Trophoblast cell (in vitro differentiated cells and primary cell): ENCODE measurements at regions not wholly inside any gene's neighbourhood (a gene's known extent, or its start where the extent isn't known, plus 50 kb on each side); places are given as distances from the start of the nearest gene placed in this dataset.

Experiments
- DNase-seq, 2 donors: peaks; one replicate each; pipeline ENCODE4 v3.0.0-alpha.2; 2016
- H2AFZ ChIP-seq: 2 replicates; pipeline ENCODE4 v1.6.1; 2013; ENCODE audit warnings: low read length, moderate library complexity, mild to moderate bottlenecking; ENCODE audit not compliant: insufficient read depth, poor library complexity
- H2AK5ac ChIP-seq: 2 replicates; pipeline ENCODE4 v1.6.1; 2013; ENCODE audit warnings: mild to moderate bottlenecking, low read length
- H2BK120ac ChIP-seq: 2 replicates; pipeline ENCODE4 v1.6.1; 2013; ENCODE audit warnings: low read length, mild to moderate bottlenecking, moderate library complexity; ENCODE audit not compliant: insufficient read depth, poor library complexity
- H2BK12ac ChIP-seq: 2 replicates; pipeline ENCODE4 v1.6.1; 2013; ENCODE audit warnings: mild to moderate bottlenecking, low read length, moderate library complexity
- H2BK5ac ChIP-seq: 2 replicates; pipeline ENCODE4 v1.6.1; 2013; ENCODE audit warnings: low read length, low read depth, moderate library complexity, mild to moderate bottlenecking; ENCODE audit not compliant: poor library complexity
- H3K14ac ChIP-seq: 2 replicates; pipeline ENCODE4 v1.6.1; 2013; ENCODE audit warnings: mild to moderate bottlenecking, low read length
- H3K18ac ChIP-seq: 2 replicates; pipeline ENCODE4 v1.6.1; 2013; ENCODE audit warnings: mild to moderate bottlenecking, low read length
- H3K23ac ChIP-seq: 2 replicates; pipeline ENCODE4 v1.6.1; 2013; ENCODE audit warnings: low read length
- H3K27ac ChIP-seq: 2 replicates; pipeline ENCODE4 v1.5.1; 2013; ENCODE audit warnings: low read depth, mild to moderate bottlenecking, inconsistent platforms, low read length, moderate library complexity
- H3K27me3 ChIP-seq: 2 replicates; pipeline ENCODE4 v1.6.1; 2013; ENCODE audit warnings: inconsistent platforms, mild to moderate bottlenecking, low read length, moderate library complexity; ENCODE audit not compliant: insufficient read depth
- H3K36me3 ChIP-seq, 2 experiments: 1 replicate in 1 of 2; 2 replicates in 1 of 2; pipeline ENCODE4 v1.6.1; 2013; ENCODE audit warnings: low read length in 2 of 2, mild to moderate bottlenecking in 2 of 2, moderate library complexity in 1 of 2; ENCODE audit not compliant: insufficient read depth in 2 of 2, control insufficient read depth in 1 of 2
- H3K4ac ChIP-seq: 2 replicates; pipeline ENCODE4 v1.6.1; 2013; ENCODE audit warnings: low read depth, mild to moderate bottlenecking, low read length, moderate library complexity
- H3K4me1 ChIP-seq, 2 experiments: 1 replicate in 1 of 2; 2 replicates in 1 of 2; pipeline ENCODE4 v1.6.1; 2013; ENCODE audit warnings: low read length in 2 of 2, mild to moderate bottlenecking in 2 of 2, moderate library complexity in 1 of 2; ENCODE audit not compliant: insufficient read depth in 2 of 2, control insufficient read depth in 1 of 2
- H3K4me2 ChIP-seq: 2 replicates; pipeline ENCODE4 v1.6.1; 2013; ENCODE audit warnings: inconsistent platforms, mild to moderate bottlenecking, low read length, moderate library complexity
- H3K4me3 ChIP-seq: 2 replicates; pipeline ENCODE4 v1.5.1; 2013; ENCODE audit warnings: mild to moderate bottlenecking, low read depth, low read length, inconsistent platforms
- H3K79me1 ChIP-seq: one replicate; pipeline ENCODE4 v1.6.1; 2013; ENCODE audit warnings: low read length
- H3K79me2 ChIP-seq: 2 replicates; pipeline ENCODE4 v1.6.1; 2013; ENCODE audit warnings: low read length, mild to moderate bottlenecking; ENCODE audit not compliant: control insufficient read depth, insufficient read depth, poor library complexity
- H3K9ac ChIP-seq: 2 replicates; pipeline ENCODE4 v1.6.1; 2013; ENCODE audit warnings: mild to moderate bottlenecking, low read length
- H3K9me3 ChIP-seq: 2 replicates; pipeline ENCODE4 v1.6.1; 2013; ENCODE audit warnings: low read depth, mild to moderate bottlenecking, control low read depth, inconsistent platforms, low read length; ENCODE audit not compliant: insufficient read depth
- H4K12ac ChIP-seq: 2 replicates; pipeline ENCODE4 v1.6.1; 2013; ENCODE audit warnings: low read depth, mild to moderate bottlenecking, low read length, moderate library complexity
- H4K8ac ChIP-seq: 2 replicates; pipeline ENCODE4 v1.6.1; 2013; ENCODE audit warnings: low read depth, mild to moderate bottlenecking, low read length, moderate library complexity
- H4K91ac ChIP-seq: one replicate; pipeline ENCODE4 v1.6.1; 2013; ENCODE audit warnings: low read depth, mild to moderate bottlenecking, low read length, moderate library complexity
- WGBS: extraction: QIAGEN DNeasy Blood & Tissue Kit; methylation state at CpG from one replicate; pipeline ENCODE4 v1.1.7; 2013; ENCODE audit warnings: missing lambda C conversion rate; ENCODE audit not compliant: insufficient read length, insufficient coverage; ENCODE audit errors: extremely low coverage; 5-methylcytosine and 5-hydroxymethylcytosine counted together

DNA sequence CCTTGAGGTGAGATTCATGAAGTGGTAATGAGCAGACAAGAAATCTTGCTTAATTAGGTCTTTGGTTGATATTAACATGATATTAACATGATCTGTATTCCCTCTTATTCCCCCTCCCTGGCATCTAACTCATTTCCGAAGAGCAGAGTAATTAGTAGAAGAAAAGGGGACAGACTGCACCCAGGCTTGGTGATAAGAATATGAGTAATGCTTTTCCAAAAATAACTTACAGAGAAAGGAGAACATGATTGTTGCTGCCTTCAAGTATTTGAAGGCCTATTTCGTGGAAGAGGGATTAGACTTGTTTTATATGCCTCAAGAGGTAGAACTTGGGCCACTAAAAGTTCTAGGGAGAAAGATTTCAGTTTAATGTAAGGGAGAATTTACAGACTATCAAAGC, 130.6 kb upstream of the ATP5MC3 start:
- Histone ChIP-seq H3K18ac (no peak overlapping the region), H3K79me2 (no peaks in the 10 kb centered on the region), H3K27me3 (no peaks in the 10 kb centered on the region), H3K23ac (no peak overlapping the region), H3K4me3 (no peak overlapping the region), H4K91ac (no peak overlapping the region), H3K27ac (no peak overlapping the region), H3K9me3 (no peaks in the 10 kb centered on the region), H2BK120ac (no peak overlapping the region), H3K4me2 (no peak overlapping the region), H3K36me3 (no peaks in the 10 kb centered on the region), H2AFZ (no peak overlapping the region), H2BK5ac (no peak overlapping the region), H3K4me1 (no peaks in the 10 kb centered on the region), H2BK12ac (no peak overlapping the region), H2AK5ac (no peak overlapping the region), H3K9ac (no peak overlapping the region), H3K4ac (no peak overlapping the region), H4K8ac (no peak overlapping the region), H3K79me1 (no peaks in the 10 kb centered on the region), H4K12ac (no peak overlapping the region), H3K14ac (no peak overlapping the region)
- no CpG with 5 or more reads among the region's 2 CpGs for WGBS
- DNase-seq = no peak

DNA sequence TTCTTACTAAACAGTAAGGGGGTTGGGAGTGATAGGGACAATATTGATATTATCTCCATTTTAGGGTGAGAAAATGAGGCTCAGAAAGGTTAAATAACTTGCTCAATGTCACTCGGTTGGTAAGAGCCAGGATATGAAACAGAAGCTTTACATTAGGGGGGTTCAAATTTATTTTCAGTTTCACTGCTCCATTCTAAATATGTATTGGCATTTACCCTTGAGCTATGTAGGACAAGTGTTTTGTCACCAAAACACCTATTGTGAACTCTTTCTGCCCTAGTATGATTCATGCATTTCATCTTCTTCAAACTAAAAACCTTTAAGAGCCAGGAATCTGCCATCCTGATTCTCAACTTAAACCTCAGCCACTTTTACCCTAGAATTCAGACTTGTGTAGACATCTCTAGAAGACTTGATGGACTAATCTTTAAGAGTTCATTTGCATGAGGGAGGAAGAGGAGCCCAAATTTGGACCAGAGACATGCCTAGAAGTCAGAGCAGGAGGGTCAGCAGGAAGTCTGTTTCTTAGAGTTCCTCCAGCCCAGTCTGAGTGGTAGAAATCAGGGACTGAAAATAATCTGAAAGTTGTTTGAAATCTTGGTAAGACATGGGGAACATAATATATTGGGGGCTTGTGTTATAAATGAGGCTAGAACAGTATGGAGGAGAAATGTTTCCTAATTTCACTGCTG, 129.4 kb upstream of the ATP5MC3 start:
- no peak for DNase-seq
- H3K36me3 ChIP-seq = no peaks in the 10 kb centered on the region
- WGBS = no CpG with 5 or more reads among the region's 1 CpG

GRCh38 chr2:175309799-175310198, 128.3 kb upstream of the ATP5MC3 start:
- no peak overlapping the region for H2BK12ac ChIP-seq
- H4K8ac ChIP-seq = no peak overlapping the region
- H3K4me3 ChIP-seq = no peak overlapping the region
- no peak overlapping the region for H3K4ac ChIP-seq
- no peaks in the 10 kb centered on the region for H3K79me1 ChIP-seq
- H4K12ac ChIP-seq = no peak overlapping the region
- no peaks in the 10 kb centered on the region for H3K9me3 ChIP-seq
- H3K9ac ChIP-seq = no peak overlapping the region
- H3K23ac ChIP-seq = no peak overlapping the region
- H4K91ac ChIP-seq = no peak overlapping the region
- no peak overlapping the region for H3K4me2 ChIP-seq
- WGBS = no CpG with 5 or more reads among the region's 3 CpGs
- H3K18ac ChIP-seq = no peak overlapping the region
- no peak overlapping the region for H2BK5ac ChIP-seq
- H2AK5ac ChIP-seq = no peak overlapping the region
- H3K79me2 ChIP-seq = no peaks in the 10 kb centered on the region
- H2BK120ac ChIP-seq = no peak overlapping the region
- no peak overlapping the region for H3K27ac ChIP-seq
- H3K14ac ChIP-seq = no peak overlapping the region
- DNase-seq = peak in 1 of 2 donors; percentile 4
- no peaks in the 10 kb centered on the region for H3K36me3 ChIP-seq
- no peaks in the 10 kb centered on the region for H3K27me3 ChIP-seq
- no peak overlapping the region for H2AFZ ChIP-seq
- H3K4me1 ChIP-seq = no peaks in the 10 kb centered on the region

More for the DNA sequence above, 129.4 kb upstream of the ATP5MC3 start:
- Histone ChIP-seq H3K9ac (no peak overlapping the region), H3K4me3 (no peak overlapping the region), H2BK120ac (no peak overlapping the region), H3K4me1 (no peaks in the 10 kb centered on the region), H3K79me2 (no peaks in the 10 kb centered on the region), H3K18ac (no peak overlapping the region), H3K14ac (no peak overlapping the region), H3K27me3 (no peaks in the 10 kb centered on the region), H4K12ac (no peak overlapping the region), H3K9me3 (no peaks in the 10 kb centered on the region), H3K27ac (no peak overlapping the region), H3K23ac (no peak overlapping the region), H2BK5ac (no peak overlapping the region), H4K91ac (no peak overlapping the region), H2AK5ac (no peak overlapping the region), H4K8ac (no peak overlapping the region), H3K4me2 (no peak overlapping the region), H3K79me1 (no peaks in the 10 kb centered on the region), H2AFZ (no peak overlapping the region), H2BK12ac (no peak overlapping the region), H3K4ac (no peak overlapping the region)

- H3K9me3 ChIP-seq = no peaks in the 10 kb centered on the region
- H2AK5ac ChIP-seq = no peak overlapping the region
- peak overlapping the region; percentile 40 for H3K23ac ChIP-seq
- no peaks in the 10 kb centered on the region for H3K36me3 ChIP-seq
- H2AFZ ChIP-seq = no peak overlapping the region
- H3K14ac ChIP-seq = no peak overlapping the region
- H3K4ac ChIP-seq = no peak overlapping the region
- no peak overlapping the region for H2BK120ac ChIP-seq
- no peak overlapping the region for H3K18ac ChIP-seq
- no peak overlapping the region for H3K9ac ChIP-seq
- no CpG with 5 or more reads among the region's 4 CpGs for WGBS
- H3K4me1 ChIP-seq = no peaks in the 10 kb centered on the region
- H4K91ac ChIP-seq = no peak overlapping the region
- H2BK12ac ChIP-seq = no peak overlapping the region
- DNase-seq = no peak
- no peak overlapping the region for H2BK5ac ChIP-seq
- H4K8ac ChIP-seq = no peak overlapping the region
- H3K4me3 ChIP-seq = no peak overlapping the region
- H3K27me3 ChIP-seq = no peaks in the 10 kb centered on the region
- no peaks in the 10 kb centered on the region for H3K79me2 ChIP-seq
- H3K4me2 ChIP-seq = no peak overlapping the region
- H4K12ac ChIP-seq = no peak overlapping the region
- H3K79me1 ChIP-seq = no peaks in the 10 kb centered on the region
- no peak overlapping the region for H3K27ac ChIP-seq
These were observed 126.5 kb upstream of the ATP5MC3 start for GRCh38 chr2:175308005-175308404.
